ENCODE measurements at regions not wholly inside any gene's neighbourhood (a gene's known extent, or its start where the extent isn't known, plus 50 kb on each side); places are given as distances from the start of the nearest gene placed in this dataset.

GRCh38 chr2:219782737-219783348 lies 155.4 kb downstream of the SLC4A3 start:
- no peak overlapping the region for H3K4me3 ChIP-seq (ENCODE audit: low read depth, low read length)
- no peak for TF ChIP-seq CTCF (IDR thresholded peaks at IDR 0.05; ENCODE audit: low read depth, low read length, missing control alignments)
- no peak for DNase-seq (ENCODE audit: low read depth)

- no peak for DNase-seq (ENCODE audit: low read depth)
- no peak for TF ChIP-seq CTCF (IDR thresholded peaks at IDR 0.05; ENCODE audit: low read depth, low read length, missing control alignments)
- no peak overlapping the region for H3K4me3 ChIP-seq (ENCODE audit: low read depth, low read length)
Measured at GRCh38 chr2:219783359-219783975, 156.0 kb downstream of the SLC4A3 start.

GRCh38 chr2:219784178-219784577 lies 156.7 kb downstream of the SLC4A3 start:
- H3K4me3 ChIP-seq (ENCODE audit: low read depth, low read length) = no peak overlapping the region
- no peak for DNase-seq (ENCODE audit: low read depth)
- no peak for TF ChIP-seq CTCF (IDR thresholded peaks at IDR 0.05; ENCODE audit: low read depth, low read length, missing control alignments)

- no peak overlapping the region for H3K4me3 ChIP-seq (ENCODE audit: low read depth, low read length)
- no peak for DNase-seq (ENCODE audit: low read depth)
- no peak for TF ChIP-seq CTCF (IDR thresholded peaks at IDR 0.05; ENCODE audit: low read depth, low read length, missing control alignments)
Measured at GRCh38 chr2:219789476-219789875, 162.0 kb downstream of the SLC4A3 start.

- TF ChIP-seq CTCF (IDR thresholded peaks at IDR 0.05; ENCODE audit: low read depth, low read length, missing control alignments) = no peak
Measured at GRCh38 chr2:219792446-219792845, 165.0 kb downstream of the SLC4A3 start.

GRCh38 chr2:219798430-219798829 lies 171.0 kb downstream of the SLC4A3 start:
- no peak for TF ChIP-seq CTCF (IDR thresholded peaks at IDR 0.05; ENCODE audit: low read depth, low read length, missing control alignments)
- no peak overlapping the region for H3K4me3 ChIP-seq (ENCODE audit: low read depth, low read length)
- DNase-seq (ENCODE audit: low read depth) = no peak

More at GRCh38 chr2:219792446-219792845, 165.0 kb downstream of the SLC4A3 start:
- no peak for DNase-seq (ENCODE audit: low read depth)
- no peak overlapping the region for H3K4me3 ChIP-seq (ENCODE audit: low read depth, low read length)

GRCh38 chr2:219803294-219803693 lies 175.9 kb downstream of the SLC4A3 start:
- no peak overlapping the region for H3K4me3 ChIP-seq (ENCODE audit: low read depth, low read length)
- no peak for TF ChIP-seq CTCF (IDR thresholded peaks at IDR 0.05; ENCODE audit: low read depth, low read length, missing control alignments)
- DNase-seq (ENCODE audit: low read depth) = no peak
